ENCODE measurements at regions not wholly inside any gene's neighbourhood (a gene's known extent, or its start where the extent isn't known, plus 50 kb on each side); places are given as distances from the start of the nearest gene placed in this dataset.

DNA sequence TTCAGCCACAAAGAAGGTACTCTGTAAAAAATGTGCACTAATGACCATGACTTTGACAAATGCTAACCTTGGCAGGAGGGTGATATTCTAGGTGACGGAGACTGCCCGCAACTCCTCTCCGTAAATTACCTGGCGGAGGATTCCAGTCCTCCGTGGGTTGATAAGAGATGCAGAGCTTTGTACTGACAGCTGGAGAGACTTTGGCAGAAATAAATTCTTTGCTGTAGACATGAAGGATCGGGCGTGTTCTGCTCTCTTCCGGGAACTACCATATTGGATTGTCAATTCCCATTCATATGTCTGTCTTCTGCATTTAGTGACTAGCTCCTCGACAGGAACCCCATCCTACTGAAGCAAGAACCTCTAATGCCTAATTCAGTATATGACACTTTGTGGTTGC, 158.3 kb upstream of the KAZN start:
- DNase-seq (ENCODE audit: low read depth in 2 of 2): no peak

DNA sequence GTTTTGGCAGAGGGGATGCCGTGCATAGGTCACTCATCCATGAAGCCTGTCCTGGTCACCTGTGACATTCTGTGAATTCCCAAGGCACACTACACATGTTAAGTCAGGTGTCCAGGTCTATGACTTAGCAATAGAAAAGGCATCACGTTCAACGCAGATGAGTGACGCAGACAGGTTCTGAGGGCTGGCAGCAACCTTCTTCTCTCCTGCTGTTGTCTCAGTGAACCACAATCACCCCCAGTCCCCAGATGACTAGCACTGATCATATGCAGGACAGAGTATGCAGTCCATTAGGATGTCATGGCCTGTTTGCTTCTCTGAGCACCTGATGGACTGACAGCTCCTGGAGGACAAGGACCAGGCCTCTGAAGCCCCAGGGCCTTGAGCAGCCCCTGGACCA, 157.8 kb upstream of the KAZN start:
- DNase-seq (ENCODE audit: low read depth in 2 of 2): no peak

DNA sequence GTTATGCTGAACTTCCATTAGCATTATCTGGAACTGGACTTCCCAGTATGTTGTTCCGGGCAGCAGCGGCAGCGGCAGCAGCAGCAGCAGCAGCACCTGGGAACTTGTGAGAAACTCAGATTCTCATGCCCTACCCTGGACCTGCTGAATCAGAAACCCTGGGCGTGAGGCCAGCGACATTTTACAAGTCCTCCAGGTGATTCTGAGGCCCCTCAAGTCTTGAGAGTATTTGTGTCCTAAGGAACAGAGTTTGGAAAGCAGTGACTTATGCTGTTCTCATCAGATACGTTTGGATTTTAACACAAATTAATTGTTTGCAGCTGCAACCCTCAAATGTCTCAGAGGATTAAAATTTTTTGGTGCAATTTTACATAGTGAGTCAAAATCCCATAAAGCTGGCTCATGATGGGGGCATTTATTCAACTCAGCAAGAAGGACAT, 157.2 kb upstream of the KAZN start:
- no peak for DNase-seq (ENCODE audit: low read depth in 2 of 2)

DNA sequence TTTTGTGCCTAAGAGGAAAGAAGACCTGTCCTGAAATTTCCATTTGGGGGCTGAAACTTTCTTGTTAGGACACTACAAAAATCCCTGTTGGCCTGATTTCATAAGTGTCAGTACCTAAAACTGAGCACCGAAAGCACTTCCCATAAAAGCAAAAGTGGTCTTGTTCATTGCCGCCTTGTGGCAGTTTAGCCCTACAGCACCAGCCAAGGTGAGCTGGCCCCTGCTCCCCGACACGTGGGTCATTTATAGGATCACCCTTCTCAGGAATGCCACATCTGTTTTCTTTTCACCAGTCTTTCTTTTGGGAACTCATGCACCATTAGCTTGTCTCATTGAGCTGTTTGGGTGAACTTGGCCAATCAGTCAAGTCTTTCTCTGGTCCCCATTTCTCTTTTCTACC, 155.8 kb upstream of the KAZN start:
- DNase-seq (ENCODE audit: low read depth in 2 of 2): no peak

DNA sequence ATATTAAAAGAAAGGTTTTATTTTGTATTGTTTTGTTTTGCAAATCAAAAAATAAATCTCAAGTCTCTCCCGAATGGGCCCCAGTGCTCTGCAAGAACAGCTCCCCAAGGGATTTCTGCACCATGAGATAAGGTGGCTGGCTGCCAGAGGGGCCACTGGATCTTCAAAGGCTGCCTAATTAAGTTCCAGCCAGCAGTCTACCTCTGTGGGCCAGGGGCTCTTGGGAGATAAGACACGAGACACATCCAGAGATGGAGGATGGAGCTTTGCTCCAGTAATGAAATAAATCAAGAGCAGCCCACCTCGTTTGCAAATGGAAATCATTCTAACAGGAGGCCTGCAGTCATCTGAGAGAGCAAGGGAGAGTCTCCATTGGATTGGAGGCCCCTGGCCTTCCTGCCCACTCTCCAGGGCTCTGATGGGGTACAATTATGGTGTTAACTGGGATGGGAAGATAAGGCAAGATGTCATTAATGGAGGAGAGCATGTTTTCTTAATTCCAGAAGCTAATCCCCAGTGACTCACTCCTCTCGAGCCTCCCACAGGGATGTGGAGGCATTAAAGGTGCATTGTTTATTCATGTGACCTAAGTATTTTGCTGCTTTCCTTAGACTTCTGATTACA, 155.2 kb upstream of the KAZN start:
- no peak for DNase-seq (ENCODE audit: low read depth in 2 of 2)

DNA sequence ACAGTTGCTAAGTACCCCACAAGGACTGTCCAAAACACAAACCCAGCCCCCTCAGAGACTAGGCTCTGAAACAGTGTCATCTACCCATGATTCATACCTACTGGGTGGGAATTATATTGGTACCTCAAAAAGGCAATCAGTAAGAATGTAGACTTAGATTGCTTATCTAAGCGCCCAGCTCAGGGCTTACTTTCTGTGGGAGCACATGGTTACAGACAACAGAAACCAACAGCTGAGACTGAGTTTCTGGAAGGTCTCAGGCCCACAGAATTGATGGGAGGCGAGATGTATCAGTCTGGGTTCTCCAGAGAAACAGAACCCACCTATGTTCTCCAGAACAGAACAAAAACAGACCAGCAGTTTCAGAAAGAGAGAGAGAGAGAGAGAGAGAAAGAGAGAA, 147.3 kb upstream of the KAZN start:
- no peak for DNase-seq (ENCODE audit: low read depth in 2 of 2)

DNA sequence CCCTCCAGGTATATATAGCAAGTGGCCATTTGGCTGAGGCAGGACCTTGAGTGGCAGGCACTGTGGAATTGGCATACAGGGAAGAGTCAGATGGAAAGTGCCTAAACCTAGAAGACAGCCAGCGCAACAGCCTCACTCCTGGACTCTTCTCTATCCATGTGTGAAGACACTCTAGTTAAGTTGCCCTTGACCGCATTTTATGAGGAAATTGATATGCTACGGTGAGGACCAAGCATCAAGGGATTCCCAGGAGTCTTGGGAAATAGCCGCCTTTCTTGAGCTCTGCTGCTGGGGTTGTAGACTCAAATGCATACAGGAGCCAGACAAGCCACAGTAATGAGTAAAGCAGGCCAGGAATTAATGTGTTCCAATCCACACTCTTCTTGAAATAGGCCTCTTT, 145.9 kb upstream of the KAZN start:
- no peak for DNase-seq (ENCODE audit: low read depth in 2 of 2)

DNA sequence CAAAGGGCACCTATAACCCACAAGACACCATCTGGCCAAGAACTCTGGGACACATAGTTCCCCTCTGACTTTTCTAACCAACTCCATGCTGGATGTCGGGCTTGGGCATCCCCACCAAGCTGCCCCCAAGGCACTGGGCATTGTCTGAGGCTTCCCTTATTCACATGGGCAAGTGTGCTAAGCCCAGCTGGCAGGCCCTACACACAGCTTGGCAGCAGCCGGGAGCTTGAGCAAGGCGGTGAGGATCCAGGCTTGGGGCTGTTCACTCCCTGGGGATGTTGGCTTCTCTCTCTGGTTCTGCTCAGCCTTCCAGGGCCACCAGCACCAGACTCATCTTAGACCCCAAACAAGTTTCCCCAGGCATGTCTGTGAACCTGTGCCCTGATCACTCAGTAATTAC, 138.3 kb upstream of the KAZN start:
- no peak for DNase-seq (ENCODE audit: low read depth in 2 of 2)

DNA sequence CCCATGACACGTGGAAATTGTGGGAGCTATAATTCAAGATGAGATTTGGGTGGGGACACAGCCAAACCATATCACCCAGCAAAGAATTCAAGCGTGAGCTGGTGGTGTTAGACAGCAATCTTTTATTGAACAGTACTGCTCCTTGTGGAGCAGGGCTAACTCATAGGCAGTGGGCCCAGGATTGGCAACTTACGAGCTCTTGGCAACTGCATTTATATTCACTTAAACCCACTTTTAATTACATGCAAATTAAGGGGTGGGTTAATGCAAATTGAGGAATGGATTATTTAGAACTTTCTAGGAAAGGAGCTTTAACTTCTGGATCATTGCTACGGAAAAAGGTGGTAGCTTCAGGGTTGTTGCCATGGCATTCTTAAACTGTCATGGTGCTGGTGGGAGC, 135.6 kb upstream of the KAZN start:
- DNase-seq (ENCODE audit: low read depth in 2 of 2): no peak

DNA sequence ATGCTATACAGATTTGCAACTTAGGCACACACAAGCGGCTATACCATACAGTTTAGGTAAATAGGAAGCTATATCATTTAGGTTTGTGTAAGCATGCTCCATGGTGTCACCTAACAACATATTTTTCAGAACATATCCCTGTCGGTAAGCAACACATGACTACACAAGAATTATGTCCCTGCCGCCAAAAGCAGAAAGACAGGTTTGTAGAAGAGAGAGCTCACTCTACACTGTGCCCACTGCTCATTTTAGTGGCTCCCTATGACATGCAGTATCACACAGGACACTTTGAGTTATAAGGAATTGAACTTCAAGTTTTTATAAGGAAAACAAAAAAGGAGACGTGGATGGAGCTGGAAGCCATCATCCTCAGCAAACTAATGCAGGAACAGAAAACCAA, 132.5 kb upstream of the KAZN start:
- no peak for DNase-seq (ENCODE audit: low read depth in 2 of 2)

DNA sequence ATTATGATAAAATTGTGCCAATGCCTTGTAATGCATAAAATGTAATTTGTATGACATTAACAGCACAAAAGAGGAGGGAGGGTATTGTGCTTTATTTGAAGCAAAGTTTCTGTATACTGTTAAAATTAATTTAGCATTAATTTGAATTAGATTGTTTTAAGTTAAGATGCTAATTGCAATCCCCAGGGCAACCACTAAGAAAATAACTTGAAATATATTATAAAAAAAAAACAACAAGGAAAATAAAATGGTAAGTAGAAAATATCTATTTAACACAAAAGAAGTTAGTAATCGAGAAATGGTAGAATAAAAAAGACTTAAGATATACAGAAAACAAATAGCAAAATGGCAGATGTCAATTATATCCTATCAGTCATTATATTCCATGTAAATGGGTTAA, 131.4 kb upstream of the KAZN start:
- no peak for DNase-seq (ENCODE audit: low read depth in 2 of 2)

DNA sequence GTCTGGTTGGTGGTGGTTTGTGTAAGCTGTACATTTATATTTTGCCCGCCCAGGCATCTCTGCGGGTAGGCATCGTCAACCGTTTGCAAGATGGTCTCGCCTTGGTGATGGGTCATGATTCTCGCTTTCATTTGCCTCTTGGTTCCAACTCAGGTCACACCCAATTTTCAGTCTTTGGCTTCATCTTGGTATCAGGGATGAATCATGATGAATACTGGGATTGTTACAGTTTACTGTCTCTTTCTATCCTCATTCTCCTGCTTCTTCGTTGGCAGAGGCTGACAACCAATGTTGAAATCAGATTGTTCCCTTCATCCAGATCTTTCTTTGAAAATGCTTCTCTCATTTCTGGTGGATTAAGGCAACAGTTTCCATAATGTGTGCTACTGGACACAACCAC, 129.7 kb upstream of the KAZN start:
- DNase-seq (ENCODE audit: low read depth in 2 of 2): no peak

DNA sequence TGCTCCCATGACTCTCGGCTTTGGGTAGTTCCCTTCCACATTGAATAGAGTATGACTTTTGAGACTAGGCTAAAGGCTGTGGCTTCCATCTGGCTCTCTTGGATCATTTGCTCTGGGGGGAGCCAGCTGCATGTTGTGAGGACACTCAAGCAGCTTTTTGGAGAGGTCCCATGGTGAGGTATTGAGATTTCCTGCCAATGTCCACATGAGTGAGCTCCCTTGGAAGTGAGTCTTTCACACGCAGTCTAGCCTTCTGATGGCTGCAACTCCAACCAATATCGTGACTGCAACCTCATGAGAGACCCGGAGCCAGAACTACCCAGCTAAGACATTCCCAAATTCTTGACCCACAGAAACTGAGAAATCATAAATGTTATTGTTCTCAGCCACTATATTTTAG, 127.7 kb upstream of the KAZN start:
- DNase-seq (ENCODE audit: low read depth in 2 of 2): no peak

DNA sequence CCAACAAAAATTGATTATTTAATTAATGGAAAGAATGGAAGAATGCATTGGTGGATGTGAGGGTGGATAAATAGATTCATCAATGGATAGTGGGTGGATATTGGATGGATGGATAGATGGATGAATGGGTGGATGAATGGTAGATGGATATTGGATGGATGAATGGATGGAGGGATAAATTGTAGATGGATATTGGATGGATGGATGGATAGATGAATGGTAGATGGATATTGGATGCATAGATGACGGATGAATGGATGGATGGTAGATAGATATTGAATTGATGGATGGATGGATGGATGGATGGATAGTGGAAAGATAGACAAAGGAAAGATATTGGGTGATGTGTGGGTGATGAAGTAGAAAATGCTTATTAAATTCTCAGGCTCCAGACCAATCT, 123.6 kb upstream of the KAZN start:
- no peak for DNase-seq (ENCODE audit: low read depth in 2 of 2)

DNA sequence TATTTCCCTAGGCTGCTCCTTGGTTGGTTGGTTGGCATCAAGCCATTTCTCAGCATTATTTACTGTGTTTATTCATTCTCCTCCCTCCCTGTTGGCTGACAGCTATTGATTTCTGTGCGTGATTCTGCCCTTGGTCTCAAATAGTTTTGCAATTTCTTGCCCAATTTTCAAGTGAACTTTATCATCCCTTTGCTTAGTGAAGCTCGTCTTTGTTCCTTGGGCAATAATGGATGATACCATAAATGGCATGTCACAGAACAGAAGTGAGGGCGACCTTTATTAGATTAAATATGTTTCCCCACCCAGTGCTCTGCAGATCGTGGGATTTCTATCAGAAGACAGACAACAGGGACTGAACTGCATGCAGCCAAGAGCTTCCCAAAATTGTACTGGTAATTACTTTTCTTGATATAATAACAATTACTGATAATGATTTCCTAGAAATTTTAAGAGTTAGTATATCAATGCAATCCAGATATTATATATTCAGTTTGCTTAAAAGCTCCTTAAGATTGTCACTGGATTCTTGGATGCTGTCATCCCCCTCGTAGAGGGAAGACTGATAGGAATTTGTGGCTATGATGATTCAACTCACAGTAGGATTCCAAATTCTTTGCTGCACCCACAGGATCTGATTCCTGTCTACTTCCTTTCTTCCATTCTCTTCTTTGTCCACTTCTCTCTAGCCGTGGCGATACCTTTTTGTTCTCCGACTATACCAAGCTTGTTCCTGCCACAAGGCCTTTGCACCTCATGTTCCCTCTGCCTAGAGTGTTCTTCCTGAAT, 122.1 kb upstream of the KAZN start:
- no peak for DNase-seq (ENCODE audit: low read depth in 2 of 2)

DNA sequence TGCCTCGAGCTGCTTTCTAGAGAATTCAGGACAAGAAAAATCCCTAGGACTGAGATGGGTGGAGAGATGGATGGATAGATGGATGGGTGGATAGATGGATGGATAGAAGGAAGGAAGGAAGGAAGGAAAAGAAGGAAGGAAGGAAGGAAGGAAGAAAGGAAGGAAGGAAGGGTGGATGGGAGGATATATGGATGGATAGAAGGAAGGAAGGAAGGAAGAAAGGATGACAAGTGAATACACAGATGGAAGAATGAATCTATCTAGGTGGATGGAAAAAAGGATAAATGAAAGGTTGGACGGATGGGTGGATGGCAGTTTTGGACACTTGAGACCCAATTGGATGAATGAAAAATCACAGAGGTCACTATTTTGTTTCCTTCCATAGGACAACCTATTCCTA, 120.4 kb upstream of the KAZN start:
- no peak for DNase-seq (ENCODE audit: low read depth in 2 of 2)

DNA sequence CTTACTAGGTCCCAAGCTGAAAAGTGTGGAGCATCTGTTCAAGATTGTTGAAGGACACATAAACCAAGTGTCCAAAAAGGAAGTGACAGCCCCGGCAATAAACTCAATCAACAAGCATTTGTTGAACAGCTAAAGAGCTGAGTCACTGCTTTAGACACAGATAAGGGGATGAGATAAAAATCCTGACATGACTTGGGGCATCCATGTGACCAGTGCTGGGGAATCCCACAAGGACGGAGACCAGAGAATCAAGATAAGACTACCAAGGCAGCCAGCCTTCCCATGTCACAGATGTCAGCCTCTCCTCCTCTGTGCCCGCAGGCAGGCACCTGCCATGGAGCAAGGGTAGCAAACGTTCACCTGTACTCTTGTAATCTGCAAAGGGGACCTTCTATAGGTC, 118.6 kb upstream of the KAZN start:
- DNase-seq (ENCODE audit: low read depth in 2 of 2): no peak

DNA sequence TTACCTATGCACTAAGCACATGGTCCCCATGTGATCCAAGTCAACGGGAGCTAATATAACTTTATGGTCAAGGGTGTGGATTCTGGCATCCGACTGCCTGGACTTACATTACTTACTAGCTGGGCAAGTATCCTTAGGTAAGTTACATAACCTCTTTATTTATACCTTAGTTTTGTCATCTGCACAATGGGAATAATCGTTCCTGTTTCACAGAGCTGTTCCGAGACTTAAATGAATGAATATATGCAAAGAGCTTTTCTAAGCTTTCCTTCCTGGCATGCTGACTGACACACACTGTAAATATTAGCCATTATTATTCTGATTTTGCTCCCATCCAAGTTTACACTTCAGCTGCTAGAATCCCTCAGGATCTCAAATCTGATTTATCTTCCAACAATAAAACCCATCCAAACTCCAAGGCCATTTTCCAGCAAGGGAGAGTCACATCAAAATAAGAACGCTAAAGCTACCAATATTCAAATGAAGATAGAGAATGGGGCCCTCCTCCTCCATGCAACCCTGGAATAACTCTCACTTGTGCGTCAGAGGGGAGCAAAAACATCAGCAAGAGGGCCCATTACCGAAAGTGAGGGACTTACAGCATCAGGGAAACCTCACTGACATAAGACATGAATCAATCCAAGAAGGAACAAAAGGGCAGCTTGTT, 115.6 kb upstream of the KAZN start:
- no peak for DNase-seq (ENCODE audit: low read depth in 2 of 2)

DNA sequence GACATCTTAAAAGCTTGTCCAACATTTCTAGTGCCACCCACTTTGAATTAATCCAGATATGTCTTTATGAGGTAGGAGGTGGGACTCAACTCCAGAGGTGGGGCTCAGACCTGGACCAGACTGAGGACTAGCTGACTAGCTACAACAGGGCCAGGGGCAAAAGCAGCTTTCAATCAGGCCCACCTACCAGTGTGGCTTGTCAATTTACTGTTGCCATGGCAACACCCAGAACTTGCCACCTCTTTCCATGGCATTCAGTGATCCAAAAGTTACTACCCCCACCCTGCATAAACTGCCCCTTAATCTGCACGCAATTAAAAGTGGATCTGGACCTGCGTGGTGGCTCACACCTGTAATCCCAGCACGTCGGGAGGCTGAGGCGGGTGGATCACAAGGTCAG, 113.2 kb upstream of the KAZN start:
- DNase-seq (ENCODE audit: low read depth in 2 of 2): no peak

DNA sequence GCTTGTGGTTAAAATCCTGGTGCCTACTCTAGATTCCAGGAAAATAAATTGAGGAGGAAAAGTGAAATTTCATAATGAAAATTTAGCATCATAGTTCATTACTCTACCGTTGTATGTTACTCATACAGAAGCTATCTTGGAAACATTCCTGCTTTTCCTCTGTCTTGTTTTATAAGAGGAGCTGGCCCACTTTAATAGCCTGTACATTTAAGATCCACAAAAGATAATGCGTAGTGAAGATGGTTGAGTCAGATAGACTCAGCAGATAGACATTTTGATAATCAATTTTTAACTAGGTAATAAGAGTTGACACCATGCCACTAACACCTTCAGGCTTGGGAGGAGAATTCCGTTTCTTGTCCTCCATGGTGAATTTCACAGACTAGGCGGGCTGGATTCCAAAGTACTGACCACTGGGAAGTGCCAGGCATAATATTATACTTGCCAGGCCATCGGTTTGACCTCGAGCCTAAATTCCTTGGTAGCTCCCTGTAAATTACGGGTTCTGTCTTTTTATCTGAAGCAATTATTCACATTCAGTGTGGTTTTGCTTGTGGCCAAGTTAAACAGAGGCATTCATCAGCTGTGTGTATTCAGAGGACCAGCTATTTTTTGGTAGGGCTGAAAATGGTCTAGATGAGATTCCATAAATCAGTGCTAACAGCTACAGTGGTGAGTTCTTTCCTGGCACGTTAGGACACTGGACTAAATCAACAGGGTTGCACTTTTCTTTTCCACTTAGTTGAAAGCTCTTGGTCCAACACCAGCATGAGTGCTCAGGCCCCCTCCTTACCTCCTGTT, 111.9 kb upstream of the KAZN start:
- no peak for DNase-seq (ENCODE audit: low read depth in 2 of 2)

DNA sequence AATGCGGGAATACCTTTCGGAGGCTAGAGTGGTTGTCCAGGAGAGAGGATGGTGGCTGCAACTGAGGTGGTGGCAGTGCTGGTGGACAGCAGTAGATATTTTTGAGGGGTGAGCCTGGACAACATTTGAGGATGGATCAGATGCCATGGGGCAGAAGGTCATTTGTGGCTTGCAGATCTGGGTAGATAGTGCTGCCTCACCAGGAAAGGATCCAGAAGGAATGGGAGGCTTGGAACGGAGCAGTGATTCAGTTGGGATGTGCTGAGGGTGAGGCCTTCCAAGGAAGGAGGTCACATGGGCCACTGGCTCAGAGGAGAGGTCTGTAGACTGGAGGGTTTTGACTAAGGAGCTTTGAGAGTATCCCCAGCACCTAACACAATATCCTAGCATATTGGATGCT, 110.8 kb upstream of the KAZN start:
- DNase-seq (ENCODE audit: low read depth in 2 of 2): no peak

DNA sequence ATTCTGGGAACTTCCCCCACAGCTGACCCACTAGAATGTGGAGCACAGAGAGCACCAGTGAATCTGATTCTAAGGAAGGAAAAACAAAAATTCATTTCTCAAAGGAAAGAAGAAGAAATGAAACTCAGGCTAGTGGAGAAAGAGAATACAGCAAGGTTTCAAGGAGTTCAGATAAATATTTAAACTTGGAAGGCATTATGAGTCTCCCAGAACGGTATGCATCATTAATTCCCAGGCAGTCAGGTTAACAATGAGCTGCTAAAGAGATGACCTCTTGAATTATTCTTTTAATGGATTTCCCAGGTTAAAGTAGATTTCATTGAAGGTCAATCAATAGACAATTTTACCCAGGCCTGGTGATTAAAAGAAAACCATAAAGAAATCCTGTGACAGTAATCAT, 103.6 kb upstream of the KAZN start:
- no peak for DNase-seq (ENCODE audit: low read depth in 2 of 2)

Measured in stimulated activated CD4-positive, alpha-beta T cell treated with anti-CD3 and anti-CD28 coated beads, Interleukin-12 subunit alpha, Interleukin-12 subunit beta, amount 100 ng/mL, for 24 hours (primary cell).